Stomach smooth muscle (tissue), 2 donors: ENCODE measurements at regions not wholly inside any gene's neighbourhood (a gene's known extent, or its start where the extent isn't known, plus 50 kb on each side); places are given as distances from the start of the nearest gene placed in this dataset.

Source experiments
- H3K27ac ChIP-seq: one replicate; pipeline ENCODE4 v1.7.0; 2013; ENCODE audit warnings: mild to moderate bottlenecking, low read length, inconsistent platforms
- H3K27me3 ChIP-seq, 2 donors: one replicate each; pipeline ENCODE4 v1.7.0; 2013; ENCODE audit warnings: low read length in 2 of 2; ENCODE audit not compliant: insufficient read depth in 2 of 2, control insufficient read depth in 1 of 2
- H3K36me3 ChIP-seq, 2 donors: one replicate each; pipeline ENCODE4 v1.7.0; 2013; ENCODE audit warnings: low read length in 2 of 2; ENCODE audit not compliant: control insufficient read depth in 2 of 2, insufficient read depth in 2 of 2
- H3K4me1 ChIP-seq: one replicate; pipeline ENCODE4 v1.7.0; 2013; ENCODE audit warnings: low read length; ENCODE audit not compliant: control insufficient read depth, insufficient read depth
- H3K4me3 ChIP-seq, 2 donors: one replicate each; pipeline ENCODE4 v1.7.0; 2013; ENCODE audit warnings: low read length in 2 of 2
- H3K9ac ChIP-seq, 2 donors: one replicate each; pipeline ENCODE4 v1.7.0; 2013; ENCODE audit warnings: low read length in 2 of 2, mild to moderate bottlenecking in 1 of 2
- H3K9me3 ChIP-seq, 2 donors: one replicate each; pipeline ENCODE4 v1.7.0; 2013; ENCODE audit warnings: low read length in 2 of 2; ENCODE audit not compliant: control insufficient read depth in 2 of 2
- donor health status: healthy.
- donor health status: Pancreatic carcinoma.

DNA sequence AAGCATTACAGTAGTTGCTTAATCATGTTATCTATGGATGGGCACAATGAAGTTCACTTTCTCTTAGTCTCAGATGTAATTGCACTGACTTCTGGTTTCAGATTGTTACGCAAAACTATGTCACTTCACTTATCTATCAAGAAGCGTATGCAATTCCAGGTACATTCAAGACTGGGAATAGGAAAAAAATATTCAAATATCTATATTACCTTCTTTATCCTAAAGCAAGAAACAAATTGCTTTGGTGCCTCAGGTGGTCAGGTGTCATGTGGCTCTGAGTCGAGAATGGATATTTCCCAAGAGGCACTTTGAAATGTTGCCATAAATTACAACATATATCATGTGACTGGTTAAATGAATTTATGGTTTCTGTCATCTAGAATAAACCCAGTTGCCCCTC is 318.6 kb downstream of the SS18 start:
- Histone ChIP-seq H3K36me3 (no peaks in the 10 kb centered on the region), H3K27me3 (no peaks in the 10 kb centered on the region), H3K4me1 (no peaks in the 10 kb centered on the region), H3K9me3 (peaks cover 0 to 3% of the 10 kb centered on the region in 2 donors), H3K4me3 (no peak overlapping the region), H3K9ac (no peak overlapping the region), H3K27ac (no peak overlapping the region)

DNA sequence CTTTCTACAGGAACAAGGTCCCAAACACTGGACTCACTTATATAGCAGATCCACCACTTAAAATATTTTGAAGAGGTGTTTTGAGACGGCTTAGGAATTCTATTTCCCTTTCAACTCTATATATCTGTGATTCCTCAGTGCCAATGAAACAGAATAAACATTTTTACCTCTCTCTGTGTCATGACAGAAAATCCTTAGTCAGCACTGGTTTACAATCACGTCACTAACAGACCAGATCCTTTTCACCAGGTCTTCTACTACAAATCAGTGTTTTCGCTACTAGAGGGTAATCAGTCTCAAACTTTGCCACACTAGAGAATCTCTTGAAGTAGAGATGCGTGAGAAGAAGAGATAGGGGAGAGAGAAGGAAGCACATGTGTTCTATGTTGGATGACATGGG is 325.6 kb downstream of the SS18 start:
- Histone ChIP-seq H3K27me3 (no peaks in the 10 kb centered on the region), H3K9ac (no peak overlapping the region), H3K9me3 (peaks cover 0 to 3% of the 10 kb centered on the region in 2 donors), H3K4me1 (no peaks in the 10 kb centered on the region), H3K36me3 (no peaks in the 10 kb centered on the region), H3K4me3 (no peak overlapping the region), H3K27ac (no peak overlapping the region)

DNA sequence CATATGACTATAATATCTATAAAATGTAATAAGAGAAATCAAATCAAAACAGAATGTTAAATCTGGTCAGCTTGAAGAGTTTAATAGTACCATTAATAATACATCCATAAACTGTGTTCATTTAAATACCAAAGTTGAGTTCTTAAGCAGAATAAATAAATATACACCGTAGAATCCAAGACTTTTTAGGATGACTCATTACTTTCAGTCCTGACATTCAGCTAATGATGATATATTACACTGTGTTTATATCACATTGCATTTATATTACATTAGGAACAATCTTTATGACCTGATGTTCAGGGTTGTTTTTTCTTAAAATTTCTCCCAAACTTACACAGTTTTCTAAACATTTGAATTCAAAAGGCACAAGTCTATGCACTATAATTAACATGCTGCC is 331.3 kb downstream of the SS18 start:
- Histone ChIP-seq H3K4me3 (no peak overlapping the region), H3K9ac (no peak overlapping the region), H3K36me3 (no peaks in the 10 kb centered on the region), H3K4me1 (no peaks in the 10 kb centered on the region), H3K27me3 (no peaks in the 10 kb centered on the region), H3K9me3 (no peaks in the 10 kb centered on the region), H3K27ac (no peak overlapping the region)

DNA sequence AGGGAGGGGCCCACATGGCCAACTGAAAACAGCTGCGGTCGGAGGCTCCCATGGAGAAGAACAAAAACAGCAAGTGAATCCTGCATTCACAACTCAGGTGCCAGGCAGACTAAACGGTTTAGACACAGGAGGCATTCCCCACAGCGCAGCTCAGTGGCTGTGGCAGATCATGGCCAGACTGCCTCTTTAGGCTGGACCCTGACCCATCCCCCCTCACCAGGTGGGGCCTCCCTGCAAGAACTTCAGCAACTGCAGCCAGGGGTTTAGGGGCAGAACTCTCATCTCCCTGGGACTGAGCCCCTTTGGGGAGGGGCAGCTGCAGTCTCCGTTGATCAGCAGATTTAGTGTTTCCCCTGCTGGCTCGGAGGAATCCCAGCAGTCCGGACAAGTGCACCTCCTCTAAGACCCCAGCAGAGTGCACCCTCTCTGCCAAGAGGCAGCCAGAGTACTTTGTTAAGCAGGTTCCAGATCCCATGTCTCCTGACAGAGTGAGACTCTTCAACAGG is 346.7 kb downstream of the SS18 start:
- H3K36me3 ChIP-seq: no peaks in the 10 kb centered on the region
- no peaks in the 10 kb centered on the region for H3K4me1 ChIP-seq
- no peak overlapping the region for H3K9ac ChIP-seq
- no peak overlapping the region for H3K27ac ChIP-seq
- H3K27me3 ChIP-seq: no peaks in the 10 kb centered on the region
- no peaks in the 10 kb centered on the region for H3K9me3 ChIP-seq
- H3K4me3 ChIP-seq: no peak overlapping the region

DNA sequence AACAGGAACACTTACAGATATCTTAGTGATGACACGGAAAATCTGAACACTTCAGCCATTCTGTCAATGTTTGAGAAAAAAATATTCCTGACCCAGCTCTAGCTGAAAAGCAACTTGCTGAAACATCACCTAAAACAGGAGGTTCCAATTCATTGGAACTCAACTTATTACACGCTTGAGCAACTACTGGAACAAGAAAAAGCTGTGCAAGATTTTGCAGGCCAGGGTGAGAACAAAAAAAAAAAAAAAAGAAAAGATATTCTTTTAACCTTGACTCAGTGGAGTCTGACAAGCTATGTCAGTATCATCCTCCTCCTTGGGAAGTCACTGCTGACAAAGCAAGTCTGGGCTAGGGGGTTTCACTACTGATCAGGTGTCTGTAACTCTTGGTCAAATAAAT is 351.0 kb downstream of the SS18 start:
- Histone ChIP-seq H3K9ac (no peak overlapping the region), H3K4me1 (no peaks in the 10 kb centered on the region), H3K9me3 (no peaks in the 10 kb centered on the region), H3K4me3 (no peak overlapping the region), H3K36me3 (no peaks in the 10 kb centered on the region), H3K27ac (no peak overlapping the region), H3K27me3 (peaks cover 0 to 2% of the 10 kb centered on the region in 2 donors)

DNA sequence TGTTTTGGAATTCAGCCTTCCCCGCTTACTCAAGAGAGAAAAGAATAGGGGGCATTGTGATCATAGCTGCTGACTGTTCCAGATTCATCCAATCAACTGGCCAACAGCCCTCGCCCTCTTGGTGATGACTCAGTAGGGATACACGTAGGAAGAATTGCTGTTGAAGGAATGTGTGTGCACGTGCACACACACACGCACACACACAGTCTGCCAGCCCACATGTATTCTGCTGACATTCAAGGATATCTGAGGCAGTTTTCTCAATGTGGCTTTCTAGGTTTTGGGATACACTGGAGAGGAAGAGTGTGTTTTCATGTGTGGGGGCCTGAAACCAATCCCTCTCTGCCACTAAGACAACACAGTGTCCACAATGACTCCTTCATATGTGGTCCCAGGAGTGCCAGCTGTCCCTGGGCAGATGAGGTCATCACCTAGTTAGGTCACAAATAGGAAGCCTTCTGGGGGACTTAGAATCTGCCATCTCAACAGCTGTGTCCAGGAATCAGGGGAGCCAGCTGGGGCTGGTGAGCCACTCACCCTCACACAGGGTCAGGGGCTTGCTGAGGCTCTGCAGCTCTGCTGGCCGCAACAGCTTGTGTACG is 352.6 kb downstream of the SS18 start:
- Histone ChIP-seq H3K27me3 (peaks cover 0 to 2% of the 10 kb centered on the region in 2 donors), H3K9me3 (no peaks in the 10 kb centered on the region), H3K4me3 (no peak overlapping the region), H3K4me1 (no peaks in the 10 kb centered on the region), H3K36me3 (no peaks in the 10 kb centered on the region), H3K27ac (no peak overlapping the region), H3K9ac (no peak overlapping the region)

DNA sequence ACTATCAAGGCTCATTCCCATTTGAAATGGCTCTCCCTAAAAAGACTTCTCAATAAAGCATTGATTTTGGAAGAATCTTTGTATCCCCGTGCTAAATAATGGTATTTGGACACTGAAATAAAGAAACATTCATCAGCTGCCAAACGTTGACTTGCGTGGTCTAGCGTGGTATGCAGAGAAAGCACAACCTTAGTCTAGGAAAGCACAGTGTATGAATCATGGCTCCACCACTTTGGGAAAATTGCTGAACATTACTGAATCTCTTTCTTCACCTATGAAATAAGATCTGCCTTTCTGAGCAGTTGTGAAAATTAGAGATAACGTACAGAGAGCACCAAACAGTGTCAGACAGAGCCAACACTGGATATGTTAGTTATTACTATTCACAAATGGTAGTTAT is 353.9 kb downstream of the SS18 start:
- no peaks in the 10 kb centered on the region for H3K36me3 ChIP-seq
- peaks cover 0 to 2% of the 10 kb centered on the region in 2 donors for H3K27me3 ChIP-seq
- no peak overlapping the region for H3K9ac ChIP-seq
- H3K27ac ChIP-seq: no peak overlapping the region
- no peak overlapping the region for H3K4me3 ChIP-seq
- H3K9me3 ChIP-seq: no peaks in the 10 kb centered on the region
- H3K4me1 ChIP-seq: no peaks in the 10 kb centered on the region

DNA sequence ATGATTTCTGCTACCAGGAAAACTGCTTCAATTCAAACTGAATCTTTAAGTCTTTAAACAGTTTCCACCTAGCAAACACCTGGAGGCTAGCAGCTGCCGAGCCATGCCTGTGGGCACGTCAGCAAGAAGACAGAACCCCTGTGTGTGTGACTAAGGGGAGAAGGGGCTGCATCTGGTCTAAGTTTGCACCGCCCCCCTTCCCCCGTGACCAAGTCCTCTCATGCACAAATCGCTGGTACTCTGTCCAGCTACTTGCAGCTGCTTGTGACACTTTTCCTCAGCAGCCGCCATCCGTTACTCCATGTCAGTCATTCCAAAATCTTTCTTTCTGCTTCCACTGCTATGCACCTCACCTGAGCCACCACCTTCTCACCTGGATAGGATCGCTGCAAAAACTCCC is 355.0 kb downstream of the SS18 start:
- Histone ChIP-seq H3K27ac (no peak overlapping the region), H3K4me3 (no peak overlapping the region), H3K36me3 (no peaks in the 10 kb centered on the region), H3K27me3 (peaks cover 0 to 2% of the 10 kb centered on the region in 2 donors), H3K9me3 (peaks cover 0 to 2% of the 10 kb centered on the region in 2 donors), H3K4me1 (no peaks in the 10 kb centered on the region), H3K9ac (no peak overlapping the region)

DNA sequence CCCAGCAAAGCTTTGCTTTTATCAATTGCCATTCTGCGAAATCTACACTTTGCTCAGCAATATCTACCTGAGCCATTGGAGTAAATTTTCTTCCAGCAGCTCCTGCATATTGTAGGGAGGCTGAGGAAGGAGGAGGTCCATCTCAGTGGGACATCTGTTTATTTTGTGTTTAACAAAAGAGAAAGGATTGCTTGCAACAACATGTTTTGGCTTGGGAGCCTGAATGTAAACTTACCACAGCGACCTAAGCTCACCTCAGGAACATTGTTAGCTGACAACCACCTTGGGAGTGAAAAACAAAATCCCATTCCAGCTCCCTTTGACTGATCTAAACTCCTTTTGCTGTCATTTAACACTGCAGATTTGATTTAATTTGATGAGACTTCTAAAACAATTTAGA is 356.1 kb downstream of the SS18 start:
- Histone ChIP-seq H3K27ac (no peak overlapping the region), H3K9me3 (peaks cover 0 to 2% of the 10 kb centered on the region in 2 donors), H3K9ac (no peak overlapping the region), H3K4me1 (no peaks in the 10 kb centered on the region), H3K4me3 (no peak overlapping the region), H3K27me3 (peaks cover 0 to 2% of the 10 kb centered on the region in 2 donors), H3K36me3 (no peaks in the 10 kb centered on the region)

DNA sequence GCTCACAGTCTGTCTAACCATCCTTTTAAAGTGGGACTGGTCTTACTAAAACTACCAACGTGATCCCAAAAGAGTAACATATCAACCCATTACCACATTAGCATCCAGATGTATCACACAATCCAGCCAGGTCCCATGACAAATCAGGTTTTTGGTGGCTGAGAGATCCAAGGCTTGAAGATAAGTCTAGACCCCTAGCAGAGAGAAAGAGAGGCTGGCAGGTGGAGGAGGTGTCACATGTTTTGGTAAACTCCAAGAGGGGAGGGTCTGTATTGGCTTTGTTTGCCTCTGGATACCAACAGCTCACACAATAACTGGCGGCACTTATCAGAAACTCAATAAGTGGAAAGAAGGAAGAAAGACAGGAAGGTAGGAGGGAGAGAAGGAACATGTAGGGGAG is 357.6 kb downstream of the SS18 start:
- Histone ChIP-seq H3K9me3 (peaks cover 0 to 2% of the 10 kb centered on the region in 2 donors), H3K27me3 (peaks cover 0 to 2% of the 10 kb centered on the region in 2 donors), H3K9ac (no peak overlapping the region), H3K27ac (no peak overlapping the region), H3K36me3 (no peaks in the 10 kb centered on the region), H3K4me1 (no peaks in the 10 kb centered on the region), H3K4me3 (no peak overlapping the region)

DNA sequence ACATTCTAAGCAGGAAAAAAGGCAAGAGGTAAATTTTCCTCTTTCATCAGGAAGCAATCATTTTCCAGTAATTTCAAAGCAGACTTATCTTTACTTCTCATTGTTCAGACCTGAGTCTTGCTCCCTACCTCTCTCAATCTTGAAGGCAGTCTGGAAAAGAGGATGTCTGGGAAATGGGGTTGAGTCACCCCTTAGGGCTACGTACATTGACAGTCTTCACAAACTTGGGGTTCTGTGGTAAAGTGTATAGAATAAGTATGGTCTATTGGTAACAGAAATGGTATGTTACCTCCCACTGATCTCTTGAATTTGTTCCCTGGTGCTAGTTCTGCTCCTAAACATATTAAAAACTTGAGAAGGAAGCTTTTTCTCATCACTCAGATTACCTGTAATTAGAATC is 361.3 kb downstream of the SS18 start:
- no peak overlapping the region for H3K4me3 ChIP-seq
- no peaks in the 10 kb centered on the region for H3K27me3 ChIP-seq

More for the DNA sequence above, 361.3 kb downstream of the SS18 start:
- Histone ChIP-seq H3K9ac (no peak overlapping the region), H3K27ac (no peak overlapping the region), H3K36me3 (no peaks in the 10 kb centered on the region), H3K9me3 (peaks cover 0 to 2% of the 10 kb centered on the region in 2 donors), H3K4me1 (no peaks in the 10 kb centered on the region)
